Mammary epithelial cell (primary cell): ENCODE measurements at regions not wholly inside any gene's neighbourhood (a gene's known extent, or its start where the extent isn't known, plus 50 kb on each side); places are given as distances from the start of the nearest gene placed in this dataset.

Experiments used
- EZH2 ChIP-seq: IDR thresholded peaks from 2 replicates; pipeline ENCODE4 v1.6.1; 2012; ENCODE audit warnings: low read length, inconsistent platforms, borderline replicate concordance
- TF ChIP-seq, protein P1 (sequence below), 2 donors: IDR thresholded peaks in 1 of 2; conservative IDR thresholded peaks in 1 of 2; 2 replicates each; pipeline ENCODE4 v1.5.1; 2011 to 2012; ENCODE audit warnings: inconsistent platforms in 2 of 2, low read length in 2 of 2, mild to moderate bottlenecking in 2 of 2, control low read depth in 1 of 2, low read depth in 1 of 2; ENCODE audit not compliant: insufficient read depth in 1 of 2; ENCODE audit errors: extremely low read depth in 1 of 2

DNA sequence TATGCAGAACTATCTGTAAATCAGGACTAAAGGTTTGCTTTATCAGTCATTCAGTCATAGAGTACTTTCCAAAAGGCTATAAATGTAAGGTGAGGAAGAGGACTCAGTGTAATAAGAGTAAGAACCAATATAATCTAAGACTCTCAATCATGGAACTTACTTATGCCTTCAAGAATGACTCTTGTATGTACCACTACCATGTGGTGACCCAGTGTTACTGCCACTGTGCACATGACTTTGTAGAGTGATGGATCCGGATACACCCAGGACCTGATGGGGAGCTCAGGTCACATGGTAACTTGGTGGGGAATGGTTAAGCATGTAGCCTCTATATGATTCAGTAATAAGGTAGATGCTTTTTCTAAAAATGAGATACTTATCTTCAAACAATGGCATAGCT lies 2099.8 kb downstream of the MRPL39 start:
- TF ChIP-seq EZH2 = no peak
- TF ChIP-seq, protein P1, sequence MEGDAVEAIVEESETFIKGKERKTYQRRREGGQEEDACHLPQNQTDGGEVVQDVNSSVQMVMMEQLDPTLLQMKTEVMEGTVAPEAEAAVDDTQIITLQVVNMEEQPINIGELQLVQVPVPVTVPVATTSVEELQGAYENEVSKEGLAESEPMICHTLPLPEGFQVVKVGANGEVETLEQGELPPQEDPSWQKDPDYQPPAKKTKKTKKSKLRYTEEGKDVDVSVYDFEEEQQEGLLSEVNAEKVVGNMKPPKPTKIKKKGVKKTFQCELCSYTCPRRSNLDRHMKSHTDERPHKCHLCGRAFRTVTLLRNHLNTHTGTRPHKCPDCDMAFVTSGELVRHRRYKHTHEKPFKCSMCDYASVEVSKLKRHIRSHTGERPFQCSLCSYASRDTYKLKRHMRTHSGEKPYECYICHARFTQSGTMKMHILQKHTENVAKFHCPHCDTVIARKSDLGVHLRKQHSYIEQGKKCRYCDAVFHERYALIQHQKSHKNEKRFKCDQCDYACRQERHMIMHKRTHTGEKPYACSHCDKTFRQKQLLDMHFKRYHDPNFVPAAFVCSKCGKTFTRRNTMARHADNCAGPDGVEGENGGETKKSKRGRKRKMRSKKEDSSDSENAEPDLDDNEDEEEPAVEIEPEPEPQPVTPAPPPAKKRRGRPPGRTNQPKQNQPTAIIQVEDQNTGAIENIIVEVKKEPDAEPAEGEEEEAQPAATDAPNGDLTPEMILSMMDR (conservative IDR thresholded peaks at IDR 0.05 in 1 of 2, IDR thresholded peaks at IDR 0.05 in 1 of 2; ENCODE audit: extremely low read depth in 1 of 2, insufficient read depth in 1 of 2, low read depth in 1 of 2, low read length in 2 of 2) = no peak
